Anterior cingulate cortex (tissue), 58 donors: ENCODE measurements at regions not wholly inside any gene's neighbourhood (a gene's known extent, or its start where the extent isn't known, plus 50 kb on each side); places are given as distances from the start of the nearest gene placed in this dataset.
"Not testable (repeated sequence)": the region's sequence is repeated elsewhere in the genome, so short reads cannot be mapped to it uniquely, and the experiment has no call there.

Source experiments
- DNase-seq, 58 donors: peaks; one replicate each; lab custom pipeline; 2025; lab: John Stamatoyannopoulos, UW

DNA sequence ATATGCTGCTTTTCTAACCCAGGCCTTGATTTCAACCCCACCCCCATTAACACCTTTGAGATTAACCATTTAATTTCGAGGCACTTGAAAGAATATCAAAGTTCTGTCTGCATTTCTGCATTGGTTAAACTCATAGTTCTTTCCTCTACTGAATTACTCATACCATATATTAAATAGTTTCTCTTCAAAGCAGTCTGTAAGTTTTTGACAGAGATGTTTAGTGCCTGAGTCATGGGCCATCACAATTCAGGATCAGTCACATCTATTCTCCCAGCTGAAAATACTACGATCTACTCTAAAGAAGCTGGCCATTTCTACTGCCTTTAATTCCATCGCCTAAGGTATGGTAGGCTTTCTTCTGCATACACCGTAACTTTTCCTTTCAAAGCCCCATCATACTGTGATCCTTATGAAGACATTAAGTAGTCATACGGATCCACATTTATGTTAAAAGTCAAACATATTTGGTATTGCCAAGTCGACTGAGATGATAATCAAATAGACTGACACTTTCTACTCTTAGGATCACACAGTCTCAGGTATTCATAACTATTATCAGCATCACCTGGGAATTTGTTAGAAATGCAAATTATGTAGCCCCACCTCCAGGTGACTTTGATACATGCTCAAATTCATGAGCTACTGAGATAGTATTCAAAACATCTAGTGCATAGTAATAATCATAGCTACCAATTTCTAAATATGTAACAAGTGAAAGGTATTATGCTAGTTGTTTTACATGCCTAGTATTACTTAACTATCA is 489.4 kb upstream of the IL12A start:
- no peak for DNase-seq

DNA sequence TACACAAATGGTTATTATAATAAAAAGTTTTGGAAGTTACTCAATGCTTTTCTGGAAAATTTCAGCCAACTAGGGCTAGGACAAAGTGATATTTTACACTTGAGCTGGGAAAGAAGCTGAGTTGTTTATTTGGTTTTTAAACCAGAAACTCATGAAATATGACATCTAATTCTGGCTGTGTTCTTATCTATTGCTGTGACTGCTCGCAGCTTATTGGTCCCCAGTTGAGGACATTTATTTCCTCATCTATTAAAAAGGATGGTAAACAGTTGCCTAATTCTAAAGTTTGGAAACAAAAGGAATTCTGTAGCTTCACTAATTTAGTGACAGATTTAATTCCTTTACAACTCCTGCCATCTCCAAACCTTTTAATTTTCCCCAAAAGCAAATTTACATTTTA is 487.6 kb upstream of the IL12A start:
- DNase-seq: no peak

- no peak for DNase-seq
Observed at GRCh38 chr3:159502986-159503385, 485.6 kb upstream of the IL12A start.

- DNase-seq: not testable (repeated sequence)
Observed at GRCh38 chr3:159510988-159511387, 477.6 kb upstream of the IL12A start.

DNA sequence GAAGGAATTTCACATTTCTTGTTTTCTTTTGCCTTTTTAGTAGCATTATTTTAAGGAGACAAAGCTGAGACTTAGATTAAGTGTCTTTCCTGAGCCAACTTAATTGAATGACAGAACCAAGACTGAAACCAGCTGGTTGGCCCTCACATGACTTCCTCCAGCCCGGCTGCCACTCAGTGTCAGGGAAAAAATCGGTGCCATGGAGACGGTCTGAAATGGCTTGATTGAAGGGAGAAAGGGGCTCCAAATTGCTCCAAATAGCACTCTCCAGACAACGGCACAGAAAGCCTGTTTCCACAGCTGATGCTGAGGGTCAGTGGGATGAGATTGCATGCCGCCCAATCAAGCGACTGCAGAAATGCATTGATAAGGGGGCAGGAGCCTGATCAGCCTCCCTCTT is 475.2 kb upstream of the IL12A start:
- no peak for DNase-seq

DNA sequence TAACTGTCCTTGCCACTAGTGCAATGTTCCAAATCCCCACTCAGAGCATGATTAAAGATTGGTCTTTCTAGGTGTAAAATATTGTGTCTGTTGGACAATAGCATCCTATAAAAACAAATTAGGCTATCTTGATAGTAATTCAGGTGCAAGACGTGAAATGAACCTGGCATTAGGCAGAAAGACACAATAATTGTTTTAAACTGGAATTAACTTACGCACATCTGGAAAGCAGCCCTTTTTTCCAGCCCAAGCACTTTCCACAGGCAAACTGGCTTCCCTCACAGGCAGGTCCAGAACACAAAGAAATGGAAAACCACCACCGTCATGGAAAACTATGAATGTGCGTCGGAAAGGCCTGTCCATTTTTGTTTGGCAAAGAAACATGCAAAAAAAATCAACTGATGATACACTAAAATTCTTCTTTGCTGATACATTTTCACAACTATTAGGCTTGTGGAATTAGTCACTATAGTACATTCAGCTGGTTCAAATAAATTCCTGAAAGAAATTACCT is 474.7 kb upstream of the IL12A start:
- no peak for DNase-seq

- DNase-seq: no peak
Observed at GRCh38 chr3:159517105-159517504, 471.5 kb upstream of the IL12A start.

DNA sequence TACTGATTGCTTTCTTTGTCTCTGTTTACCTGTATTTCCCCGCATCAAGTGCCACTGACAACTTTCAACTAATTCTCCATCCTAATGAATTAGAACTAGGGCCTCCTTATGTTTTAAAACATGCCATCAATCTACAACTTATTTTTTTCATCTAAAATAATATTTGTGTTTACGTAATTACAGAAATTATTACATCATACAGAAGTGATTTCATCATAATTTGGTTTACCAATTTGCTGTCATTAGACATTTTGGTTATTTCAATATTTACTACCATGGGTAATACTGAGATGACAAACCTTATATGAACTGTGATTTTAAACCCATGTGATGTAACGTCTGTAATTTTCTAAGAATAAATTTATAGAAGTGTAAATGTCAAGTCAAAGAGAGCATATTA is 468.0 kb upstream of the IL12A start:
- DNase-seq: no peak

DNA sequence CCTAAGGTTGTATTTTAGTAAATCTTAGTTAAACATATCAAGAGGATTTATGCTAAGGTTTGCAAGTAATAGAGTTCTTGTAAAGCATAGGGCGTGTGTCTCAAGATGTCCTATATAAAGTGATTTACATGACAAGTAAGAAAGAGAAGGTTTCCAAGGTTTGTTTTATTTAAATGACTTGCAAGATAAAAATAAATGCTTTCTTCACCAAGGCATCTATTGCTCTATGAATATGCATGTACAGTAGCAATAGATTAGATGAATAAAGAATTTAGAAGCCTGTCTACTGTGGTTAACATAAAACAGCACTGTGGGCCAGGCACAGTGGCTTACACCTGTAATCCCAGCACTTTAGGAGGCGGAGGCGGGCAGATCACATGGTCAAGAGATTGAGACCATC is 466.4 kb upstream of the IL12A start:
- no peak for DNase-seq

- DNase-seq: peak in 13 of 58 donors; percentile 1 to 49 (median 11)
Observed at GRCh38 chr3:159528251-159528895, 460.3 kb upstream of the IL12A start.

DNA sequence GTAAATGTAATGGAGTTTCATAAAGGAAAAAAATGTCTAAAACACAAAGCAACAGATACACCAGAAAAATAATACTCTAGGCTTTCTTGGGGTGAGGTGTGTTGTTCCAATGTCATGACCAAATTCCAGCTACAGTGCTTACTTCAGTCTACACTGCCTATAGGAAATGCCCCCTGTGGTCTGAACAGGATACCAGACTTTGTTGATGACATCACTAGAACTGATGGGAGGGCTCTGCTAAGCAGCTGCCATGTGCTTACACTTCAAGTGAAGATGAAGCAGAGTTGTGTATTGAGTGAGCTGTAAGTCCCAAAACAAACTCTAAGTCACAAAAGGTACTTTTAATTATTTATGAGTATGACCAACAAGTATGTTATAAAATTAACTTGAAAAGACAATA is 456.1 kb upstream of the IL12A start:
- DNase-seq: no peak

- no peak for DNase-seq
Observed at GRCh38 chr3:159534496-159534895, 454.1 kb upstream of the IL12A start.

- DNase-seq: no peak
Observed at GRCh38 chr3:159536876-159537275, 451.8 kb upstream of the IL12A start.

DNA sequence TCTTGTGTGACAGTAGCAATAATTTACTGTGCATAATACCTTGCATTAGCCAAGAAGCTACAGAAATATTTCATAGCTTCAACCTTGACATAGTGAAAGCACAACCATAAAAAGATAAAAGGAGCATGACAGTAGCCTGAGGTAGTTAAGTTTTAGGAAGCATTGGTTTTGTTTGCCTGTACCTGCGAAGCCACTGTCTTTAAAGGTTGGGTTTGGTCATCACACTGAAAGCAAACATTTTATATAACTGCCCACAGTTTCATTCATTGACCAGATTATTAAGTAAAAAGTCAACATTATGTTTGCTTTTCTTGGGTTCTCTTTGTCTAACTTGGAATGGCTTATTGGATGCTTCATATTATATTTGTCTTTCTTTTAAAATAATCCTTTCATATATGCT is 450.1 kb upstream of the IL12A start:
- DNase-seq: no peak

DNA sequence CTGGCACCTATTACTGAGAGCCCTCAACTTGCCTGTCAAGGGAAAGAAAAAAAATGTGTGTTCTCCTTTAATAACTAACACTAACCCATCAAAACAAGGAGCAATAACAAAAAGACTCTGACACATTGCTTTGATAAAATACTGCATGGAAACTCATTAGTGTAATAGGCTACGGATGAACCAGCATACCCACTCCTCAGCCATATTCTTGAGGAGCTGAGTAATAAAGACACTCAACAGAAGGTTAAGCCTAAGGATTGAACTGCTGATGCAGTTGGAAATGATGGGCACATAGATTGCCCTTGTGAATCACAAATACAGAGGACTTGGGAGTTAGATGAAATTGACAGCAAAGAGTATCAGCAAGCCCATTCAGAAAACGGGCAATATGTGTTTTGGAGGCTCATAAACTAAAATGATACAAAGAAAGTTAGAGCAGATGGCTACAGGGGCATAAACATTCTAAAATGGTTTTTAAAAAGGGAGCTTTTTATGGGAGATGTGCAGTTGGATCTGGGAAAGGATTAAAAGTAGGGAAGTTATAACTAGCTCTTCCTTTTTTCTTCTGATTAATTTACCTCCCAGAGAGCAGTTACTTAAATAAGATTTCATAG is 447.6 kb upstream of the IL12A start:
- DNase-seq: no peak

DNA sequence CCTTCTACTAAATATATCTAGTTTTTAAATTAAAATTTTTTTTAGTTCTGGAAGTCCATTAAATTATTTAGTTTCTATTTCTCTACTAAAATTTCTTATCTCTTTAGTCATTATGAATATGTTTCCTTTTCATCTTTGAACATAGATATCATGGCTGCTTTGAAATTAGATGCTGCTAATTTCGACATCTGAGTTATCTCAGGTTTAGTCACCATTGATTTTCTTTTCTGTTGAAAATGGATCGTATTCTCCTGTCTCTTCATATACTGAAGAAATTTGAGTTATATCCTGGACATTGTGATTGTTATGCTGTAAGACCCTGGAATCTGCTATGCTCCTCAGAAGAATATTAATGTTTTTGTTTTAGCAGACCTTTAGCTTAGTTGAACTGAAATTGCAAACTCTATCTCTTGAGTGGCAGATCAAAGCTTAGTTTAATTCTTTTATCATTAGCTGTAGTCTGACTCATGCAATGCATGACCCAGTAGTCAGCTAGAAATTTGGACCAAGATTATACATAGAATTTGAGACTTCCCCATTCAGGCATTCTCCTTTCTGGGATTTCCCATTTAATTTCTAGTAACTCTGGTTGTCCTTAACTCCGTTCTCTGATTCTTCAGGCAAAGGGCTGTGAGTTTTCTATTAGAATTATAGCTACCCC is 439.8 kb upstream of the IL12A start:
- DNase-seq: no peak

DNA sequence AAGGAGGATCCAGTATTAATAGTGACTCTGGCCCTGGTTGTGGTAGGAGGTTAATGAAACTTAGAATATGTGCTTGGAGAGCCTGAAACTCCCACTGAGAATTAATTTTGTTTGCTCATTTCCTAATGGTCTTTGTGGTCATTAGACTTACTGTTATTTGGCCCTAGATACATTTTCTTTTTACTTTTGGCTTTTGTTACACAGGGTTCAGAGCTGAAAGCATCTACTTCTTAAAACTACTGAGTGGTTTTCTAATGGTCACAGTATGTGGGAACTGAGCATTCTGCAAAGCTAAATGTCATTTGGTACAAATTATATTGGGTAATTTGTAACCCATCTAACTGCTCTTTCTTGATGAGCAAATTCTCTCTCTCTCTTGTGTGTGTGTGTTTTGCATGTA is 433.4 kb upstream of the IL12A start:
- no peak for DNase-seq

- DNase-seq: no peak
Observed at GRCh38 chr3:159559771-159560170, 428.9 kb upstream of the IL12A start.

DNA sequence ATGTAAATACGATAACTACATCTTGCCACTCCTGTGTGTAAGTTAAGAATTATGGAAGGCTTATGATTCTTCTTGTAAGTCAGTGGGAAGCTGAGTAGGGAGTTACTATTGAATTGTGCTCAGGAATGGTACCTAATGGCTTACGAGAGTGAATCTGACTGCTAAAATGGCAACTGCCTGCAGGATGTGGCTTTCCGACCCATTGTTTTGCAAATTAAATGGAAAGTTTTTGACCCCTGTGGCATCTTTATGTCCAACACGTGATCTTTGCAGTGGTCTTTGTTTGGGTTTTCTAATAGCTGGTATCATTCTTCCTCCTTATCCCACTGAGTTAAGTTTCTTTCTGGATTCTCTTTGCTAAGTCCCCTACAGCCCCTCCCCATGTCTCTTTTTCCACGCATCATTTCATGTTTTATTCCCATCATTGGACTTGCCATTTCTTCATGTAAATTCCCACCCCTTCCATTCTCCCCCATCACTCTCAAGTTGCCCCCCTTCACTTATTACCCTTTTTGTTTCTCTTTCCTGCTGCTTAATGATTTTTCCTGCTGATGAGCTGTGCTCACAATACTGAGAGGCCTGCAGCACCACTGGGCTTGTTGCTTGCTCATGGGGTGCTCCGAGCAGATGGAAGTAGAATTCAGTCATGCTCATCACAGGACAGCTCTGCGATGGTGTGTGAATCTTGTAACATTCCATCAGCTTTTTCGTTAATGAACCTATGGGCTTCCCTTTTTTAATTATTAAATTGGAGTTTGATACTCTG is 428.2 kb upstream of the IL12A start:
- DNase-seq: no peak

GRCh38 chr3:159565313-159565712 is 423.3 kb upstream of the IL12A start:
- no peak for DNase-seq
